ENCODE measurements at regions not wholly inside any gene's neighbourhood (a gene's known extent, or its start where the extent isn't known, plus 50 kb on each side); places are given as distances from the start of the nearest gene placed in this dataset.

GRCh38 chr1:14129009-14129408 lies 429.0 kb downstream of the PRDM2 start:
- no peak overlapping the region for H3K27ac ChIP-seq (replicated peaks)
- no peaks in the 10 kb centered on the region for H3K4me1 ChIP-seq
- no peaks in the 10 kb centered on the region for H3K36me3 ChIP-seq
- H3K27me3 ChIP-seq (ENCODE audit: low read depth), result no peaks in the 10 kb centered on the region
- no peak for TF ChIP-seq CTCF (IDR thresholded peaks at IDR 0.05; ENCODE audit: borderline replicate concordance)
- DNase-seq, result no peak
- intact Hi-C loops (cut with micrococcal nuclease), result no loop called here
- no peaks in the 10 kb centered on the region for H3K9me3 ChIP-seq (replicated peaks)
- H3K4me3 ChIP-seq, result no peak overlapping the region

- H3K4me1 ChIP-seq, result no peaks in the 10 kb centered on the region
- no peak overlapping the region for H3K4me3 ChIP-seq
- TF ChIP-seq CTCF (IDR thresholded peaks at IDR 0.05; ENCODE audit: borderline replicate concordance), result no peak
- H3K9me3 ChIP-seq (replicated peaks), result no peaks in the 10 kb centered on the region
- DNase-seq, result no peak
- no peaks in the 10 kb centered on the region for H3K27me3 ChIP-seq (ENCODE audit: low read depth)
- no peak overlapping the region for H3K27ac ChIP-seq (replicated peaks)
- intact Hi-C loops (cut with micrococcal nuclease), result no loop called here
- no peaks in the 10 kb centered on the region for H3K36me3 ChIP-seq
Measured at GRCh38 chr1:14135070-14135469, 435.1 kb downstream of the PRDM2 start.

- no peak for DNase-seq
- intact Hi-C loops (cut with micrococcal nuclease), result no loop called here
- TF ChIP-seq CTCF (IDR thresholded peaks at IDR 0.05; ENCODE audit: borderline replicate concordance), result no peak
- H3K36me3 ChIP-seq, result no peaks in the 10 kb centered on the region
- H3K9me3 ChIP-seq (replicated peaks), result no peaks in the 10 kb centered on the region
- no peaks in the 10 kb centered on the region for H3K27me3 ChIP-seq (ENCODE audit: low read depth)
- peaks cover 5% of the 10 kb centered on the region for H3K4me1 ChIP-seq
- no peak overlapping the region for H3K27ac ChIP-seq (replicated peaks)
- H3K4me3 ChIP-seq, result no peak overlapping the region
Measured at GRCh38 chr1:14136152-14136763, 436.3 kb downstream of the PRDM2 start.

- no peak for TF ChIP-seq CTCF (IDR thresholded peaks at IDR 0.05; ENCODE audit: borderline replicate concordance)
- Histone ChIP-seq H3K27ac (replicated peaks) (no peak overlapping the region), H3K27me3 (ENCODE audit: low read depth) (no peaks in the 10 kb centered on the region), H3K4me3 (no peak overlapping the region), H3K4me1 (peaks cover 10% of the 10 kb centered on the region), H3K9me3 (replicated peaks) (no peaks in the 10 kb centered on the region), H3K36me3 (no peaks in the 10 kb centered on the region)
- intact Hi-C loops (cut with micrococcal nuclease), result no loop called here
- no peak for DNase-seq
Measured at GRCh38 chr1:14136881-14137280, 436.9 kb downstream of the PRDM2 start.

GRCh38 chr1:14137411-14138134 lies 437.6 kb downstream of the PRDM2 start:
- no peaks in the 10 kb centered on the region for H3K27me3 ChIP-seq (ENCODE audit: low read depth)
- H3K36me3 ChIP-seq, result no peaks in the 10 kb centered on the region
- H3K27ac ChIP-seq (replicated peaks), result no peak overlapping the region
- intact Hi-C loops (cut with micrococcal nuclease), result no loop called here
- peaks cover 17% of the 10 kb centered on the region for H3K4me1 ChIP-seq
- H3K4me3 ChIP-seq, result no peak overlapping the region
- no peak for TF ChIP-seq CTCF (IDR thresholded peaks at IDR 0.05; ENCODE audit: borderline replicate concordance)
- H3K9me3 ChIP-seq (replicated peaks), result no peaks in the 10 kb centered on the region
- no peak for DNase-seq

All from left ventricle myocardium inferior (tissue), 1 donor.